ENCODE measurements at regions not wholly inside any gene's neighbourhood (a gene's known extent, or its start where the extent isn't known, plus 50 kb on each side); places are given as distances from the start of the nearest gene placed in this dataset.

DNA sequence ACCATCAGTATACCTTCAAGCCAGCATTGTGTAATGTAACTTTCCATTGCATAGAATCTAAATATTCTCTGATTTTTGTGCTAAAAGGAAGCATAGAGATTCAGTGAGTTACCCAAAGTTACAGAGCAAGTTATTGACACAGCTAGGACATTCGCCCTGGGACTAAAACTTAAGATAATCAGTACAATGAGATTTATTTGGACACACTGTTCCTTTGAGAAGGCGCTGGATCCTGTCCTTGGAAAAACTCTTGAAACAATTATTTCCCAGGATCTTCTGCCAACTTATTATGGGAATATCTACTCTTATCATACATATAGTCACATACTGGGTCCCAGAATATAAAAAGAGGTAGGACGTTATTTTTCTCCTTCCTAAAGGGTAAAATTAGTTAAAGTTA is 392.0 kb downstream of the UBE2NL start:
- Histone ChIP-seq H3K4me3 (no peak overlapping the region), H3K27ac (no peak overlapping the region), H3K4me2 (no peak overlapping the region), H3K79me2 (no peaks in the 10 kb centered on the region), H3K27me3 (no peaks in the 10 kb centered on the region), H3K36me3 (replicated peaks; ENCODE audit: insufficient read depth, low read depth) (no peaks in the 10 kb centered on the region), H4K20me1 (ENCODE audit: insufficient read depth, poor library complexity, severe bottlenecking) (no peaks in the 10 kb centered on the region), H3K9me3 (ENCODE audit: low read depth) (no peaks in the 10 kb centered on the region), H3K4me1 (ENCODE audit: insufficient read depth) (no peaks in the 10 kb centered on the region), H3K9me2 (replicated peaks; ENCODE audit: insufficient read depth) (no peaks in the 10 kb centered on the region), H2AFZ (no peak overlapping the region)
- no peak for TF ChIP-seq EZH2 (IDR thresholded peaks at IDR 0.05; ENCODE audit: borderline replicate concordance)
- no peak for TF ChIP-seq EZH2phosphoT487 (IDR thresholded peaks at IDR 0.05; ENCODE audit: low read depth, severe bottlenecking, unreplicated experiment)
- TF ChIP-seq, protein P1, sequence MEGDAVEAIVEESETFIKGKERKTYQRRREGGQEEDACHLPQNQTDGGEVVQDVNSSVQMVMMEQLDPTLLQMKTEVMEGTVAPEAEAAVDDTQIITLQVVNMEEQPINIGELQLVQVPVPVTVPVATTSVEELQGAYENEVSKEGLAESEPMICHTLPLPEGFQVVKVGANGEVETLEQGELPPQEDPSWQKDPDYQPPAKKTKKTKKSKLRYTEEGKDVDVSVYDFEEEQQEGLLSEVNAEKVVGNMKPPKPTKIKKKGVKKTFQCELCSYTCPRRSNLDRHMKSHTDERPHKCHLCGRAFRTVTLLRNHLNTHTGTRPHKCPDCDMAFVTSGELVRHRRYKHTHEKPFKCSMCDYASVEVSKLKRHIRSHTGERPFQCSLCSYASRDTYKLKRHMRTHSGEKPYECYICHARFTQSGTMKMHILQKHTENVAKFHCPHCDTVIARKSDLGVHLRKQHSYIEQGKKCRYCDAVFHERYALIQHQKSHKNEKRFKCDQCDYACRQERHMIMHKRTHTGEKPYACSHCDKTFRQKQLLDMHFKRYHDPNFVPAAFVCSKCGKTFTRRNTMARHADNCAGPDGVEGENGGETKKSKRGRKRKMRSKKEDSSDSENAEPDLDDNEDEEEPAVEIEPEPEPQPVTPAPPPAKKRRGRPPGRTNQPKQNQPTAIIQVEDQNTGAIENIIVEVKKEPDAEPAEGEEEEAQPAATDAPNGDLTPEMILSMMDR (IDR thresholded peaks at IDR 0.05; ENCODE audit: poor library complexity): no peak
- no peak for DNase-seq (ENCODE audit: low spot score)
- WGBS (ENCODE audit: low lambda C conversion rate, missing lambda C conversion rate): 38% methylated on average over 3 of the region's 3 CpGs

DNA sequence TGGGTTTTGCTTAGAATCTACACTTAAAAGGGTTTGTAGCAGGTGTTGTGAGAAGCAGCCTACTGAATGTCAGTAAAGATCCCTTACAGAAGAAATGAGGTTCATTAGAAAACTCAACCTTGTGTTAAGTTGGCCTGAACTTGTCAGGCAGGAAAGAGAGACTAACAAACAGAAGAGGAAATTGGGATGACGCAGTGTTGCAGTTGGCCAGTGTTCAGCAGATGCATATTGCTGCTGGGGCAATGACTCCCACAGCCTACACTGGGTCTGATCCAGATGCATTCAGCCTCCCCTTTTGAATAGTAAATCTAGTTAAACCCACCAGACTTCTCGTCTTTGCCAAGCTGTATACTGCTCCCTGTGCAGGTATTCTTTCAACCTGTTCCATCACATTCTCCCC is 409.4 kb downstream of the UBE2NL start:
- Histone ChIP-seq H3K4me1 (ENCODE audit: insufficient read depth) (no peaks in the 10 kb centered on the region), H2AFZ (no peak overlapping the region)
- 56% methylated on average over 2 of the region's 2 CpGs for WGBS (ENCODE audit: low lambda C conversion rate, missing lambda C conversion rate)

DNA sequence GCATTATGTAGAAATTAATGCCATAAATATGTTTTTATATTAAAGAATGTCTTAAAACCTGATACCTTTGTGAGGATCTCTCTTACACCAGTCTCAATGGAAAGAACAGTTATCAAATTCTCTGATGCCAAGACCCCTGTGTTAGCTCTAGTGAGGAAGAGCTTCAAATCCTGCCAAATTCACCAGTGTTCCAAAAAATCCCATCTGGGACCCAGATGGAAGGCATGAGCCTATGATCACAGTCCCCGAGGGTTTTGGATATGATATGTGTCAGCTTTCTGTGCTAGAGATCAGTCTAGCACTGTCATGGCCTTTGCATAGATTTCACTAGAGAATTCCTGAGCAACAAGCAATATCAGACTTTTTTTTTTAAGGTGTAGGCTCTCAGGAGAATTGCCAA is 412.1 kb downstream of the UBE2NL start:
- Histone ChIP-seq H3K9me2 (replicated peaks; ENCODE audit: insufficient read depth) (no peaks in the 10 kb centered on the region), H3K4me2 (no peak overlapping the region), H3K27me3 (no peaks in the 10 kb centered on the region), H3K27ac (no peak overlapping the region), H3K4me3 (no peak overlapping the region), H3K36me3 (replicated peaks; ENCODE audit: insufficient read depth, low read depth) (no peaks in the 10 kb centered on the region), H3K9me3 (ENCODE audit: low read depth) (no peaks in the 10 kb centered on the region), H3K79me2 (no peaks in the 10 kb centered on the region), H3K4me1 (ENCODE audit: insufficient read depth) (no peaks in the 10 kb centered on the region), H4K20me1 (ENCODE audit: insufficient read depth, poor library complexity, severe bottlenecking) (no peaks in the 10 kb centered on the region), H2AFZ (no peak overlapping the region)
- no peak for DNase-seq (ENCODE audit: low spot score)
- 84% methylated on average over 1 of the region's 1 CpG for WGBS (ENCODE audit: low lambda C conversion rate, missing lambda C conversion rate)
- TF ChIP-seq EZH2phosphoT487 (IDR thresholded peaks at IDR 0.05; ENCODE audit: low read depth, severe bottlenecking, unreplicated experiment) (no peak), EZH2 (IDR thresholded peaks at IDR 0.05; ENCODE audit: borderline replicate concordance) (no peak)
- TF ChIP-seq, protein P1 (IDR thresholded peaks at IDR 0.05; ENCODE audit: poor library complexity): no peak

More for the DNA sequence above, 409.4 kb downstream of the UBE2NL start:
- H4K20me1 ChIP-seq (ENCODE audit: insufficient read depth, poor library complexity, severe bottlenecking): no peaks in the 10 kb centered on the region
- no peaks in the 10 kb centered on the region for H3K36me3 ChIP-seq (replicated peaks; ENCODE audit: insufficient read depth, low read depth)
- no peaks in the 10 kb centered on the region for H3K9me2 ChIP-seq (replicated peaks; ENCODE audit: insufficient read depth)
- H3K4me2 ChIP-seq: no peak overlapping the region
- no peaks in the 10 kb centered on the region for H3K79me2 ChIP-seq
- no peak overlapping the region for H3K27ac ChIP-seq
- H3K9me3 ChIP-seq (ENCODE audit: low read depth): no peaks in the 10 kb centered on the region
- H3K27me3 ChIP-seq: no peaks in the 10 kb centered on the region
- DNase-seq (ENCODE audit: low spot score): no peak
- TF ChIP-seq, protein P1 (IDR thresholded peaks at IDR 0.05; ENCODE audit: poor library complexity): no peak
- TF ChIP-seq EZH2 (IDR thresholded peaks at IDR 0.05; ENCODE audit: borderline replicate concordance): no peak
- no peak for TF ChIP-seq EZH2phosphoT487 (IDR thresholded peaks at IDR 0.05; ENCODE audit: low read depth, severe bottlenecking, unreplicated experiment)
- H3K4me3 ChIP-seq: no peak overlapping the region

DNA sequence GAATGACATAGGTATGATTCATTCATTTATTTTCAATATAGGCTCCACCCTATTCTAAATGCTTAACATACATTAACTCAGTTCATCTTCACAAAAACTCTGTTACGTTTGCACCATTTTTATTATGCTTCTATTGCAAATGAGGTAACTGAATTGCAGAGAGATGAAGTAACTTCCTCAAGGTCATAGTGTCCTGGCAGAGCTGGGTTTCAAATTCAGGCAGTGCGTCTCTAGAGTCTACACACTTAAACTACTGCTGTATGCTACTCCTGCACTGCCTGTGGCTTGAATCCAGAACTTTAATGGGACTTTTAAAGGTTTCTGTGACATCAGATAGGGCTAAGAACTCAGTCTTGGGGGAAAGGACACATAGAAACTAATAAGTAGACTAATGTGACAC is 413.4 kb downstream of the UBE2NL start:
- H3K79me2 ChIP-seq: no peaks in the 10 kb centered on the region
- no peak overlapping the region for H3K4me3 ChIP-seq

More for the DNA sequence above, 413.4 kb downstream of the UBE2NL start:
- TF ChIP-seq, protein P1 (IDR thresholded peaks at IDR 0.05; ENCODE audit: poor library complexity): no peak
- TF ChIP-seq EZH2 (IDR thresholded peaks at IDR 0.05; ENCODE audit: borderline replicate concordance) (no peak), EZH2phosphoT487 (IDR thresholded peaks at IDR 0.05; ENCODE audit: low read depth, severe bottlenecking, unreplicated experiment) (no peak)
- no peaks in the 10 kb centered on the region for H3K9me2 ChIP-seq (replicated peaks; ENCODE audit: insufficient read depth)
- no peaks in the 10 kb centered on the region for H3K27me3 ChIP-seq
- H4K20me1 ChIP-seq (ENCODE audit: insufficient read depth, poor library complexity, severe bottlenecking): no peaks in the 10 kb centered on the region
- no peak overlapping the region for H3K27ac ChIP-seq
- no peak overlapping the region for H2AFZ ChIP-seq
- H3K9me3 ChIP-seq (ENCODE audit: low read depth): no peaks in the 10 kb centered on the region
- DNase-seq (ENCODE audit: low spot score): no peak
- WGBS (ENCODE audit: low lambda C conversion rate, missing lambda C conversion rate): 64% methylated on average over 2 of the region's 2 CpGs
- H3K36me3 ChIP-seq (replicated peaks; ENCODE audit: insufficient read depth, low read depth): no peaks in the 10 kb centered on the region
- H3K4me2 ChIP-seq: no peak overlapping the region
- H3K4me1 ChIP-seq (ENCODE audit: insufficient read depth): no peaks in the 10 kb centered on the region

Measured in hepatocyte (in vitro differentiated cells).